K562 (cell line): ENCODE measurements at regions not wholly inside any gene's neighbourhood (a gene's known extent, or its start where the extent isn't known, plus 50 kb on each side); places are given as distances from the start of the nearest gene placed in this dataset.

Source experiments
- ATAC-seq: fragments of 200-7000 bp; cut with Tn5 transposase; 3 replicates; pipeline ENCODE4 v1.9.1; 2020; ENCODE audit warnings: moderate library complexity
- BruUV-seq: library from RNA; stranded (reverse); fragments of 400-500 nt; replicated peaks from 2 replicates; lab custom pipeline; 2021; lab: Mats Ljungman, UMichigan
- CTCF ChIA-PET: fragments of 300-600 bp; formaldehyde crosslinking; extraction: SDS; loops from one replicate; lab custom pipeline; 2021; ENCODE audit warnings: low intra/inter-chr PET ratio; lab: Yijun Ruan, JAX
- POLR2A ChIA-PET: fragments of 300-600, 350-650 bp; sonication (Branson Sonifier 250); formaldehyde crosslinking; extraction: SDS; loops from one replicate; lab custom pipeline; 2021; ENCODE audit warnings: antibody characterized with exemption, inconsistent platforms; lab: Yijun Ruan, JAX
- DNase-seq, 4 experiments: peaks; one replicate each; pipeline versions ENCODE4 v3.0.0 to v3.0.0-alpha.2; 2011 to 2018; ENCODE audit warnings: low spot score in 3 of 4, mixed read lengths in 3 of 4; ENCODE audit errors: extremely low read depth in 1 of 4
- FAIRE-seq: peaks from 2 replicates; lab custom pipeline; 2011; peaks lifted over from hg19 to GRCh38; lab: Jason Lieb, UNC
- H2AFZ ChIP-seq: 2 replicates; pipeline ENCODE4 v1.6.0; 2011; ENCODE audit warnings: low read depth, low read length, control low read depth, inconsistent platforms
- H3K27ac ChIP-seq: fragments of 200-600 bp; 3 replicates; pipeline ENCODE4 v1.8.0; 2011; ENCODE audit warnings: low read depth, mild to moderate bottlenecking, control low read depth, inconsistent platforms, low read length, moderate library complexity, mixed read lengths; ENCODE audit errors: extremely low read depth
- H3K27me3 ChIP-seq, 2 experiments: fragments of 300-600 bp in 1 of 2; 2 replicates in 1 of 2; 3 replicates in 1 of 2; pipeline versions ENCODE4 v1.6.0 to v1.8.0; 2011; ENCODE audit warnings: inconsistent platforms in 2 of 2, low read length in 2 of 2, mild to moderate bottlenecking in 1 of 2, mixed read lengths in 1 of 2, moderate library complexity in 1 of 2; ENCODE audit not compliant: control insufficient read depth in 2 of 2, insufficient read depth in 2 of 2
- H3K36me3 ChIP-seq: fragments of 300-600 bp; 3 replicates; pipeline ENCODE4 v1.8.0; 2011; ENCODE audit warnings: mild to moderate bottlenecking, low read length, inconsistent platforms; ENCODE audit not compliant: control insufficient read depth, insufficient read depth
- H3K4me1 ChIP-seq, 2 experiments: fragments of 200-600 bp in 1 of 2; replicated peaks in 1 of 2; 2 replicates in 1 of 2; 3 replicates in 1 of 2; pipeline versions ENCODE4 v1.5.1 to v1.8.0; 2011; ENCODE audit warnings: inconsistent platforms in 2 of 2, low read length in 2 of 2, mild to moderate bottlenecking in 1 of 2, mixed read lengths in 1 of 2, moderate library complexity in 1 of 2; ENCODE audit not compliant: control insufficient read depth in 2 of 2, insufficient read depth in 2 of 2
- H3K4me2 ChIP-seq: 2 replicates; pipeline ENCODE4 v1.6.1; 2011; ENCODE audit warnings: low read length, control low read depth, inconsistent platforms, mixed read lengths; ENCODE audit not compliant: insufficient read depth
- H3K4me3 ChIP-seq: fragments of 200-600 bp; sonication (generic), shearing (Covaris generic); 2 replicates; pipeline ENCODE4 v1.5.1; 2016; ENCODE audit warnings: control low read depth, inconsistent platforms
- H3K79me2 ChIP-seq: fragments of 200-600 bp; 3 replicates; pipeline ENCODE4 v1.8.0; 2011; ENCODE audit warnings: low read length, inconsistent platforms; ENCODE audit not compliant: control insufficient read depth, insufficient read depth
- H3K9ac ChIP-seq, 2 experiments: 2 replicates each; pipeline versions ENCODE4 v1.6.0 to v1.6.1; 2011; ENCODE audit warnings: low read depth in 2 of 2, low read length in 2 of 2, control low read depth in 1 of 2, inconsistent platforms in 1 of 2, mild to moderate bottlenecking in 1 of 2, mixed read lengths in 1 of 2; ENCODE audit not compliant: insufficient read depth in 1 of 2
- H3K9me1 ChIP-seq: one replicate; pipeline ENCODE4 v1.6.0; 2011; ENCODE audit warnings: inconsistent platforms, mild to moderate bottlenecking, low read length, moderate library complexity; ENCODE audit not compliant: control insufficient read depth, insufficient read depth
- H3K9me3 ChIP-seq: replicated peaks from 2 replicates; pipeline ENCODE4 v1.5.1; 2011; ENCODE audit warnings: low read depth, low read length, inconsistent platforms; ENCODE audit not compliant: control insufficient read depth, insufficient read depth
- H4K20me1 ChIP-seq: replicated peaks from 2 replicates; pipeline ENCODE4 v1.6.1; 2011; ENCODE audit warnings: low read length, inconsistent platforms, mixed read lengths; ENCODE audit not compliant: control insufficient read depth, insufficient read depth
- ADNP ChIP-seq: fragments of 200-800 bp; sonication (Bioruptor generic); IDR thresholded peaks from 2 replicates; pipeline ENCODE4 v1.6.1; 2016; ENCODE audit warnings: missing genetic modification characterization, missing compliant biosample characterization
- ERF ChIP-seq: fragments of 450-650 bp; formaldehyde crosslinking; IDR thresholded peaks from 2 replicates; pipeline ENCODE4 v1.4.0; 2020; ENCODE audit warnings: mild to moderate bottlenecking, mixed read lengths
- RBFOX2 ChIP-seq: fragments of 200-400 bp; formaldehyde crosslinking; IDR thresholded peaks from 2 replicates; pipeline ENCODE4 v1.6.1; 2017; ENCODE audit warnings: low read depth, mild to moderate bottlenecking, low read length, moderate library complexity
- RFX5 ChIP-seq: IDR thresholded peaks from 2 replicates; pipeline ENCODE4 v1.6.1; 2011; ENCODE audit warnings: low read depth, mild to moderate bottlenecking, improper control_type of control experiment, low read length
- SNAPC5 ChIP-seq: fragments of 250-450 bp; sonication (Bioruptor Pico); IDR thresholded peaks from 2 replicates; pipeline ENCODE4 v1.8.0; 2021; ENCODE audit warnings: moderate library complexity, mild to moderate bottlenecking, inconsistent platforms
- SRF ChIP-seq, 2 experiments: fragments of 250-450, 450-650 bp in 1 of 2; sonication (Bioruptor Pico) in 1 of 2; sonication (generic) in 1 of 2; formaldehyde crosslinking; IDR thresholded peaks; 2 replicates each; pipeline versions ENCODE4 v1.5.0 to v1.5.1; 2020 to 2022; ENCODE audit warnings: mild to moderate bottlenecking in 1 of 2, missing genetic modification reagents in 1 of 2
- USF1 ChIP-seq: sonication (generic); formaldehyde crosslinking; IDR thresholded peaks from 2 replicates; pipeline ENCODE4 v1.9.0; 2022; ENCODE audit warnings: mild to moderate bottlenecking, missing genetic modification reagents
- ZNF668 ChIP-seq: fragments of 250-450 bp; sonication (Bioruptor Pico); IDR thresholded peaks from 2 replicates; pipeline ENCODE4 v1.8.0; 2022; ENCODE audit warnings: mild to moderate bottlenecking, inconsistent platforms
- WGBS: fragments of 100-300 bp; shearing (Covaris generic); methylation state at CpG from one replicate; pipeline ENCODE4 v1.1.6; 2016; ENCODE audit warnings: low coverage, mixed read lengths; ENCODE audit not compliant: insufficient coverage; ENCODE audit errors: missing lambda C conversion rate; 5-methylcytosine and 5-hydroxymethylcytosine counted together
- in situ Hi-C: fragments of 300-500 bp; cut with MboI; formaldehyde crosslinking; loops from 4 replicates; pipeline ENCODE4 v1.15.0; 2018; ENCODE audit warnings: inconsistent platforms, mixed read lengths
- intact Hi-C: fragments of 100-400 bp; cut with micrococcal nuclease; formaldehyde crosslinking; loops from 2 replicates; pipeline ENCODE4 v1.14.2; 2022

GRCh38 chr6:166830891-166831363 lies 125.4 kb downstream of the RNASET2 start:
- no peak overlapping the region for H3K9ac ChIP-seq
- no peak overlapping the region for H3K4me2 ChIP-seq
- DNase-seq (no peak), ATAC-seq (no peak), FAIRE-seq (no peak)
- no peaks in the 10 kb centered on the region; a peak in 2 of 5 replicates for H3K27me3 ChIP-seq
- no peaks in the 10 kb centered on the region for H3K9me3 ChIP-seq
- TF ChIP-seq SNAPC5 (CRISPR knock-in tag), result no peak
- TF ChIP-seq ADNP (tag), result no peak
- TF ChIP-seq ZNF668, result no peak
- TF ChIP-seq RFX5, result no peak
- no peak for TF ChIP-seq SRF (CRISPR knock-in tag; IDR thresholded peaks at IDR 0.05)
- TF ChIP-seq ERF (CRISPR knock-in tag), result no peak
- no peak for TF ChIP-seq RBFOX2
- TF ChIP-seq USF1 (CRISPR knock-in tag), result 0 out of 2 replicates have a peak, but pooled peaks have one; percentile 4
- no peaks in the 10 kb centered on the region for H3K9me1 ChIP-seq
- no peaks in the 10 kb centered on the region for H3K4me1 ChIP-seq
- no peak overlapping the region for H2AFZ ChIP-seq
- WGBS, result 24% methylated on average over 10 of the region's 10 CpGs
- H4K20me1 ChIP-seq, result no peaks in the 10 kb centered on the region
- H3K79me2 ChIP-seq, result no peaks in the 10 kb centered on the region
- no peaks in the 10 kb centered on the region for H3K36me3 ChIP-seq
- in situ Hi-C loops (no loop called here), intact Hi-C loops (no loop called here)
- no TSS peak for BruUV-seq
- H3K4me3 ChIP-seq, result no peak overlapping the region
- ChIA-PET POLR2A (no interaction called here), CTCF (no interaction called here)
- H3K27ac ChIP-seq, result no peak overlapping the region
